PC-3 (cell line): ENCODE measurements at regions not wholly inside any gene's neighbourhood (a gene's known extent, or its start where the extent isn't known, plus 50 kb on each side); places are given as distances from the start of the nearest gene placed in this dataset.
A peak's percentile ranks its signal among the peaks of the same experiment; 100 is the strongest.

Experiments used
- ATAC-seq: fragments of 200-7000 bp; cut with Tn5 transposase; 2 replicates; pipeline ENCODE4 v1.9.1; 2020; ENCODE audit warnings: mild to moderate bottlenecking, moderate library complexity
- BruUV-seq: library from RNA; stranded (reverse); fragments of 400-500 nt; replicated peaks from 2 replicates; lab custom pipeline; 2021; lab: Mats Ljungman, UMichigan
- CTCF ChIA-PET: fragments of 300-600 bp; sonication (Branson Sonifier 250); formaldehyde crosslinking; loops from one replicate; lab custom pipeline; 2022; ENCODE audit warnings: antibody characterized with exemption; lab: Charles Lee
- POLR2A ChIA-PET: fragments of 300-600 bp; sonication (Branson Sonifier 250); formaldehyde crosslinking; loops from one replicate; lab custom pipeline; 2022; ENCODE audit warnings: antibody characterized with exemption; ENCODE audit not compliant: unreplicated experiment; lab: Charles Lee
- DNase-seq: peaks from one replicate; pipeline ENCODE4 v3.0.0-alpha.2; 2015
- H2AFZ ChIP-seq: fragments of 300-600 bp; sonication (generic); 2 replicates; pipeline ENCODE4 v1.6.0; 2016; ENCODE audit warnings: antibody characterized with exemption, low read length
- H3F3A ChIP-seq: fragments of 300-600 bp; sonication (generic); one replicate; pipeline ENCODE4 v1.6.0; 2017; ENCODE audit warnings: antibody characterized with exemption, low read length, control low read depth, mild to moderate bottlenecking; ENCODE audit not compliant: unreplicated experiment
- H3K27ac ChIP-seq: fragments of 300-600 bp; sonication (generic); 2 replicates; pipeline ENCODE4 v1.5.1; 2016; ENCODE audit warnings: mild to moderate bottlenecking, low read length
- H3K27me3 ChIP-seq: fragments of 300-600 bp; sonication (generic); 2 replicates; pipeline ENCODE4 v1.6.1; 2016; ENCODE audit warnings: low read length, mixed read lengths
- H3K36me3 ChIP-seq: fragments of 300-600 bp; sonication (generic); 2 replicates; pipeline ENCODE4 v1.6.1; 2016; ENCODE audit warnings: low read depth, mixed run types, low read length, mixed read lengths
- H3K4me1 ChIP-seq: fragments of 300-600 bp; sonication (generic); 2 replicates; pipeline ENCODE4 v1.5.1; 2016; ENCODE audit warnings: low read length; ENCODE audit not compliant: insufficient read depth
- H3K4me2 ChIP-seq: fragments of 300-600 bp; sonication (generic); 2 replicates; pipeline ENCODE4 v1.6.0; 2016; ENCODE audit warnings: low read length
- H3K4me3 ChIP-seq: fragments of 300-600 bp; sonication (generic); 2 replicates; pipeline ENCODE4 v1.5.1; 2016; ENCODE audit warnings: mild to moderate bottlenecking, low read length, mixed read lengths
- H3K79me2 ChIP-seq: fragments of 300-600 bp; sonication (generic); 2 replicates; pipeline ENCODE4 v1.6.1; 2017; ENCODE audit warnings: low read length, mixed read lengths
- H3K9ac ChIP-seq: fragments of 300-600 bp; sonication (generic); 2 replicates; pipeline ENCODE4 v1.6.0; 2016; ENCODE audit warnings: mild to moderate bottlenecking, low read length
- H3K9me2 ChIP-seq: fragments of 300-600 bp; sonication (generic); replicated peaks from 2 replicates; pipeline ENCODE4 v1.6.1; 2016; ENCODE audit warnings: mixed run types, low read length, mixed read lengths
- H3K9me3 ChIP-seq: fragments of 300-600 bp; sonication (generic); 2 replicates; pipeline ENCODE4 v1.6.1; 2016; ENCODE audit warnings: low read length, mixed read lengths
- H4K20me1 ChIP-seq: fragments of 300-600 bp; sonication (generic); 2 replicates; pipeline ENCODE4 v1.6.1; 2016; ENCODE audit warnings: low read length, mixed read lengths
- CTCF ChIP-seq: fragments of 300-600 bp; sonication (generic); conservative IDR thresholded peaks from 2 replicates; pipeline ENCODE4 v1.5.1; 2017; ENCODE audit warnings: antibody characterized with exemption, low read depth, mild to moderate bottlenecking, low read length
- EZH2 ChIP-seq: fragments of 300-600 bp; sonication (generic); IDR thresholded peaks from one replicate; pipeline ENCODE4 v1.6.1; 2017; ENCODE audit warnings: antibody characterized with exemption, mild to moderate bottlenecking, low read length; ENCODE audit not compliant: unreplicated experiment
- EZH2phosphoT487 ChIP-seq: fragments of 300-600 bp; sonication (generic); IDR thresholded peaks from 2 replicates; pipeline ENCODE4 v1.6.1; 2018; ENCODE audit warnings: mild to moderate bottlenecking, antibody characterized with exemption, low read length, borderline replicate concordance
- intact Hi-C: fragments of 100-400 bp; cut with micrococcal nuclease; formaldehyde crosslinking; loops from 2 replicates; pipeline ENCODE4 v1.9.0; 2023

- Histone ChIP-seq H3K9me2 (no peaks in the 10 kb centered on the region), H4K20me1 (no peaks in the 10 kb centered on the region), H2AFZ (no peak overlapping the region), H3K27ac (no peak overlapping the region), H3F3A (no peaks in the 10 kb centered on the region), H3K9ac (no peak overlapping the region), H3K4me1 (no peaks in the 10 kb centered on the region), H3K27me3 (no peaks in the 10 kb centered on the region), H3K4me3 (no peak overlapping the region), H3K4me2 (no peak overlapping the region), H3K36me3 (no peaks in the 10 kb centered on the region), H3K79me2 (no peaks in the 10 kb centered on the region), H3K9me3 (no peaks in the 10 kb centered on the region)
- BruUV-seq = no TSS peak
- ATAC-seq (no peak), DNase-seq (peak; percentile 53)
- ChIA-PET POLR2A (no interaction called here), CTCF (no interaction called here)
- TF ChIP-seq CTCF (peak; percentile 60), EZH2 (no peak)
- intact Hi-C loops = loop anchor here (1.0 to 10.0 kb wide), 2 partner anchors 391 to 454 kb away; no protein-coding TSS in a partner anchor
Observed at GRCh38 chrX:7586126-7586525, 256.8 kb upstream of the VCX start.

GRCh38 chrX:7582191-7582590 is 260.8 kb upstream of the VCX start:
- Histone ChIP-seq H3K27me3 (no peaks in the 10 kb centered on the region), H3K4me3 (no peak overlapping the region), H3K4me1 (no peaks in the 10 kb centered on the region), H3K36me3 (no peaks in the 10 kb centered on the region), H3K9ac (no peak overlapping the region), H2AFZ (no peak overlapping the region), H4K20me1 (no peaks in the 10 kb centered on the region), H3K27ac (no peak overlapping the region), H3K9me2 (no peaks in the 10 kb centered on the region), H3K4me2 (no peak overlapping the region), H3K9me3 (no peaks in the 10 kb centered on the region), H3K79me2 (no peaks in the 10 kb centered on the region), H3F3A (no peaks in the 10 kb centered on the region)
- DNase-seq = no peak
- ATAC-seq = no peak
- CTCF ChIA-PET = no interaction called here
- POLR2A ChIA-PET = no interaction called here
- intact Hi-C loops = loop anchor here (10.0 kb wide), 1 partner anchor 387 kb away; no protein-coding TSS in a partner anchor
- no peak for TF ChIP-seq EZH2
- TF ChIP-seq EZH2phosphoT487 = no peak
- no peak for TF ChIP-seq CTCF
- BruUV-seq = no TSS peak

- ATAC-seq = no peak
- Histone ChIP-seq H3K9ac (no peak overlapping the region), H3K9me2 (no peaks in the 10 kb centered on the region), H3K27me3 (no peaks in the 10 kb centered on the region), H3K4me1 (no peaks in the 10 kb centered on the region), H3K27ac (no peak overlapping the region), H3K9me3 (no peaks in the 10 kb centered on the region), H3K4me2 (no peak overlapping the region), H3F3A (no peaks in the 10 kb centered on the region), H3K4me3 (no peak overlapping the region), H4K20me1 (no peaks in the 10 kb centered on the region), H2AFZ (no peak overlapping the region), H3K79me2 (no peaks in the 10 kb centered on the region), H3K36me3 (no peaks in the 10 kb centered on the region)
- ChIA-PET CTCF (no interaction called here), POLR2A (no interaction called here)
- DNase-seq = no peak
- TF ChIP-seq EZH2 (no peak), CTCF (no peak), EZH2phosphoT487 (no peak)
- intact Hi-C loops = loop anchor here (10.0 kb wide), 1 partner anchor 385 kb away; no protein-coding TSS in a partner anchor
- BruUV-seq = no TSS peak
Observed at GRCh38 chrX:7580127-7580526, 262.8 kb upstream of the VCX start.
